Muscle of back (tissue), 3 donors: ENCODE measurements at regions not wholly inside any gene's neighbourhood (a gene's known extent, or its start where the extent isn't known, plus 50 kb on each side); places are given as distances from the start of the nearest gene placed in this dataset.
"Not testable (repeated sequence)": the region's sequence is repeated elsewhere in the genome, so short reads cannot be mapped to it uniquely, and the experiment has no call there.

Experiments used
- DNase-seq, 3 donors: peaks; one replicate each; pipeline versions ENCODE4 v3.0.0 to v3.0.0-alpha.2; 2013

DNA sequence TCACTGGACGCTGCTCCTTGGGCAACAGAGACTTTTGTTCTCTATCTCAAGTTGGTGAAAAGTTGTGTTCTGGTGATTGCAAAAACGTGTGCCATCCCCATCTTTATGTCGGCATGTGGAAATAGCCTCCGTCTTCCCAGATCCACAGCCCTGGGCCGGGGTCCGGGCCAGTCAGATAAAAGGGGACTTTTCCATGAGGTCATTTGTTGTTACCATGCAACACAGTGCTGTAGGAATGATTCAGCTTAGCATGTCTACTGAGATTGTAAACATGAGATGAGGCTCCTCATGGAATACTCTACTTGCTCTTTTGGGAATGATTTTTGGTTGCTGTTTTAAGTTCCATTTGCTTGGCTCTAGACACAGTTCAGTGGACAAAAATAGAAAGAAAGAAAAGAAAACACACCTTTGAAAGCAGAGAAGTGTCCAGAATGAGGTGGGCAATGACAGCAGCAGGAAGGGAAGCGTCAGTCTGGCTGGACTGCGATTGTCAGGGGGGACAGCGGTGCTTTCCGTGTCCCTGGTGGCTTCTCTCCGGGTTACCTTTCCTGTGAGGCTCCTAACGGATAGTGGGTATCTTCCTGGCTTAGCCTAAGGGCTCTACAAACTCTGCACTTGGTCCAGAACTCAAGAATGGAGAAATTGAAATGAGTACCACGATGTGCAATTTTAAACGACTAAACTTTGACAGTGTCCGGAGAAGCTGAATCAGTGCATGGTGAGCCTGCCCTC is 91.6 kb downstream of the TEX29 start:
- no peak for DNase-seq

DNA sequence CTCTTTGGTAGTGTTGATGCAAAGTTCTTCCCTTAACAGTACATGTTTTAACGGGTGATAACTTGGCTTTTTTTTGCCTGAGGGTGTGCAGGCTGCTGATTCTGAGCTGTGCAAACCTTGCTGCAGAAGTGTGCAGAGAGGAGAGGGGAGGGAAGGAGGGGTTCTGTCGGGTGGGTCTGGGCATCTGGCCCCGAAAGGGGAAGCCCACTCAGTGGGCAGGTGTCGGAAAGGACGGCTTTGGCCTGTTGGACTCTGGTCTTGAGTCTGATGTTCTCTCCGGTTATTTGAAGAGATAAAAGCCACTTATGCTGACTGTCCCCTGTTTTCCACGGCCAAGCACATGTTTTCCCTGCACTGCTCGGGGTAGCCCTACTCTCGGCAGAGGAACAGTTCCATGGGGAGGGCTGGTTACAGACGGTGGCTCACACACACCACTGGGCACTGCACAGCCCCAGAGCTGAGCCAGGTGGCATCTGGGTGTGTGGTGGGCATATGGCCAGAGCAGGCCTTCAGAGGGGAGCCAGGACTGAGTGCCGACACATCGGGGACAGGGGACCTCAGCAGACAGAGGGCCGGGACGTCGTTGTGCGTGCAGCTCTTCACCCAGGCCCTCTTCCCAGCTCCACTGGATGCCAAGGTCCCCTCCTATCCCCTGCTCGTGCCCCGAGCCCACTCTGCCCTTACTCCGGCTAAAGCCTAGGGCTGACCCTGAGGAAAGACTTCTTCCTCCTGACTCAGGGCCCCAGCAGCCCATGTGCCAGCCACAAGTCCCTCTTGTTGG is 93.2 kb downstream of the TEX29 start:
- no peak for DNase-seq

DNA sequence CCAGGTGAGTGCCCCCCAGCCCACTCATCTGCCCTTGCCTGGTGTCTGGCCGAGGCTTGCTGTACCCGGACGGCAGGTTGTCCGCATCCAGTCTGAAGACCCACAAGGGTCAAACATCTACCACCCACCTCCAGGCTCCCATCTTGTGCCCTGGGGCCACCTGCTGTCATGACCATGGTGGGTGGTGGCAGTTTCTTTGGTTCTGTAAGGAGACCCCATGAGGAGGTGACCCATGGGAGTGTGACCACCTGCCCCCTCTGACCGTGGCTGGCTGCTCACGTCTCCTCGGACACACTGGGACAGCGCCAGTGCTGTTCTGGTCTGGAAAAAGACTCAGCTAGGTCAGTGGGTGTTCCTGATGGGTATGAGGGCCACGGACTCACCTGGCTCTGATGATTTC is 93.9 kb downstream of the TEX29 start:
- DNase-seq = no peak

DNA sequence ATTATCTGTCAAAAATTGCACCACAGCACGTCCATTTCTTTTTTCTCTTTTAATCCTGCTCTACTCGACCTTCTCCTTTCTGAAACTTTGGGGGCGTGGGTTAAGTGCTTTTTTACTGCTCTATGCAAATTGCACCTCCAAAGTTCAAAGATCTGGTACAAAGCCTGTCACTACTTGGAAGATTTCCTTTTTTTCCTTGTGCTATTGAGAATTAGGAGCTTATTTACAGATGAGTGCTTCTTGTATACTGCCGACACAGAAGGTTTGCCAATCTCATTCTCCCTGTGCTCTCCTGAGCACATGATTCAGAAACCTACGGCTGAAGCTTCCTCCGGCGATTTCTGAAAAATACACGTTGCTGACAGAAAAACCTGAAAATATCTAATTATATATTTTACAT is 94.8 kb downstream of the TEX29 start:
- no peak for DNase-seq

DNA sequence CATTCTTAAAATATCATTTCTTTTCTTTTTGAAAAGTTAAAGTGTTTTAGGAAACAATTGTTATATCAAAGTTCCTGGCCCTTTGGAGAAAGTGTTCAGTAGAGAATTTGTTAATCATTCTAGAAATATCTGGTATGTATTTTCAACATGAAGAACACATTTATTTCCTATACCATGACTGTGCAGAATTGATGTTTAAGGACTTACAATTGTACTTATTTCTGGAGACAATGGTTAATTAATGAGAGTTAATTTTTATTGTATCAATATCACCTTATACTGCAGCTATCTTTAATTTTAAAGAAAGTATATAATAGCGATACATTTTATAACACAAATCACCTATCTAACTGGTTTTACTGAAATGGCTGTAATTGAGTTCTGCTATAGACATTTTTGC is 95.3 kb downstream of the TEX29 start:
- DNase-seq = no peak

DNA sequence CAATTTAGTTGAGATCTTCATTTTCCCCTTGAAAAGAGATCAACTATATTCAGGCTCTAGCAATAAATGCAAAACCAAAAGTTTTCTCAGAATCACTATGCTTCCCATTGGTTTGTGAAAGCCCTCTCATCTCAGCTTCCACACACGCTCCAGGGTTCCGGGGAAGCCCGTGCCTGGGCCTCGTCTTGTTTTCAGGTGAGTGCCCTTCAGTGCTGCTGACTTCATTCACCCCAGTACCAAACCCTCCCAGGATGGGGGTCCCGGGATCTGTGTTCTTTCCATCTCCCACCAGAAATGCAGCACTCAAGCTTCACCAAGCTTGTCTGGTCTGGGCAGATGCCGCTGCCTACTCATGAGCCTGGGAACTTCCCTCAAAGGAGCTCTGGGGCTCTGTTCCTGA is 97.7 kb downstream of the TEX29 start:
- DNase-seq = no peak

DNA sequence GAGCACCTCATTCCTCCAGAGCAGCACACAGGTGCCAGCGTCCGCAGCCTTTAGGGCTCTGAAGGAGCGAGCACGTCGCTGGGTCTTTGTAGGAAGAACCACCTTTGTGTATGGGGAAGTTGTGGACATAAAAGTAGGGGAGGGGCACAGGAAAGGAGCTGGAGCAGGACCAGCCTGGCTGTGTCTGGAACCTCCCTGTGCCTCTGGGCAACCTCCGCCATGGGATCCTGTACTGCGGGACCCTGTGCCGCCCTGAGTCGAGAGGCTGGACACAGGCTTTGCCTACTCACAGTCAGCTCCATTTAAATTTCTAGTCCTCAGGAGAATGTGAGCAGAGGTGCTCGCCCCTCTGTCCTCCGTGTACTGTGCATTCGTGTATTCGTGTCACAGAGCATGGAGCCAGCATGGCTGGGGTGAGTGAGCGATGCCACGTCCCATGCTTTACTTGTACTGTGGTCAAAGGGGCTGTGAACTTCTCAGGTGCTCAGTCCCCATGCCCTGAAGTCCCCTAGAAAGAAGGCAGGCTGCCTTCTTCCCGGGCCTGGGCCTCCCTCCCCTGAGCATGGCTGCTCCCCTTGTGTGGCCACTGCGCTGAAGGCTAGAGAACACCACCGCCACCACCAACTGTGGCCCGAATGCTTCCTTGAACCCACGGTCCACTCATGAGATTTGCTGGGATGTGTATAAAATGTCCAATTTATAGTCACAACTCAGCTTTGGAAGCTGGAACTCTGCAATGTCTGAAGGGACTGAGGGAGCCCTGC is 99.9 kb downstream of the TEX29 start:
- no peak for DNase-seq

DNA sequence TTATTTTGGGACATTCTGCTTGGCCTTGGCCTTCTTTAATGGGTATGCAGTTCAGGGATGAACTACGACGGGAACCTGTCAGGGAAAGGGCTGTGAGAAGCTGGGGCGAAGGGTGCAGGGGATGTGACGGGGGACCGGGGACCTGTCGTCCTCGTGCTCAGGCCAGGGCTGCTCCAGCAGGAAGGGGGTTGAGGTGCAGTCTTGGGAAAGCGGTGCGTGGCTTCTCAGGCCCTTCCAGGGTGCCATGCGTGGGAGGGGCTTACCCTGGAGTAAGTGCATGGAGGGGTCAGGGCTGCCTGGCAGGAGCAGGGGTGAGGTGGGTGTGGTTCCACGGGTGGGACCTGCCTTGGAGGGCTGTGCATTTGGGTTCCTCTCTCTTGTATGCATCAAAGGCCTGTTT is 100.8 kb downstream of the TEX29 start:
- DNase-seq = no peak

DNA sequence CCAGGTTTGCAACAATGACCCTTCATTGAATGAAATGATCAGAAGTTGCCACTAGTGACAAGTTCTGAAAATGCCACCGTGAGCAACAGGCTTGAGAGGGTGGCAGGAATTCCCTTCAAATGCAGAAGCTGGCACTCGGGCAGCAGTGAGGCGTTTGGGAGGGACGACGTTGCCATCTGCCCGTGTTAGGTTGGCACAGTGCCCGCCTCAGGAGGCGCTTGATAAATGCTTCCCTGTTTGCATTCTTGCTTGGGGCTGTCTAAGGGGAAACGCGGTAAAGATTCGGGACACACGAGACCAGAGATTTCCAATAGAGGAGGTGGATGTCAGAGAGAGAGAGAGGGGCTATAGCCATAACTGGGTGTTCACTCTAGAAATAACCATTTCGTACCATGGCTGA is 101.9 kb downstream of the TEX29 start:
- DNase-seq = no peak

DNA sequence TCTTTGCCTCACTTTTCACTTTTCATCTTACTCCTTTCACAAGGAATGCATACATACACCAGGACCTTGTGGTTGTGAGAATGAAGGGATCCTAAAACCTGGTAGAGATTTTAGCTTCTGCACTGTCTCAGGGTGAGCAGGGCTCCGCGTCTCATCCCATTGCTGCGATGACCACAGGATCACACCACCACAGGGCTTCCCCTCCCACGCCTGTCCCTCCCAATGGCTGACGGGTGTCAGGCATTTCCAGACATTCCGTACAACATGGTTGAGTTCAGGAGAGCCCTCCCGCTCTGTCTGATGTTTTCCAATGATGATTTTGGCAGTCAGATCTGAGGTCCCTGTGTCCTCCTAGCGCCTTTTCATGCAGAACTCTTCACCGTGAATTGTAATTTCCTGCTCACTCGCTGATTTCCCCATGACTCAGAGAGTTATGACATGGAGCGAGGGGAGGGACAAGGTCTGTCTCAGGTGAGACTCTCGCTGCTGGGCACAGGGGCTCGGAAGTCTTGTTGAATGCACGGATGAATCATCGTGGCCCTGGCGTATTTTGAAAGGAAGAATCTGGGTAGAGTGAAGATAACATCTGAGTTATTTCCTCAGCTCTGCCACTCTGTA is 102.8 kb downstream of the TEX29 start:
- DNase-seq = no peak

DNA sequence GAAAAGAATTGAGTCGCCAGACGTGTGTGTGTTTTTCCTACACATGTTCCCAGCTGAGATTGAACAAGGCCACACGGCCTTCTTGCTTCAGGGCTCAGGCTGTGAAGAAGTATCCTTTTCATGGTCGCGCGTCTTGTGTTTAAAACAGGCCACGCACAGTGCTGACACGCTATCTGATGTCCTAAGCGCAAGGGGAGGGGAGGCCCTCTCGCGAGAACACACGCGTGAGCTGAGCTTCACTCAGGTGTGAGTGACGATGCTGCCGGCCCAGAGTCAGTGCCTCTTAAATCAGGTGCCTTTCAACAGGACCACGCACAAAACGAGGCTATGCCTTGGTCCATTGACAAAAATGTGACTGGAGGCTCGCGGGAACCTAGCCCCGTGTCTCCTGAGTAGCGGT is 103.7 kb downstream of the TEX29 start:
- DNase-seq = no peak

DNA sequence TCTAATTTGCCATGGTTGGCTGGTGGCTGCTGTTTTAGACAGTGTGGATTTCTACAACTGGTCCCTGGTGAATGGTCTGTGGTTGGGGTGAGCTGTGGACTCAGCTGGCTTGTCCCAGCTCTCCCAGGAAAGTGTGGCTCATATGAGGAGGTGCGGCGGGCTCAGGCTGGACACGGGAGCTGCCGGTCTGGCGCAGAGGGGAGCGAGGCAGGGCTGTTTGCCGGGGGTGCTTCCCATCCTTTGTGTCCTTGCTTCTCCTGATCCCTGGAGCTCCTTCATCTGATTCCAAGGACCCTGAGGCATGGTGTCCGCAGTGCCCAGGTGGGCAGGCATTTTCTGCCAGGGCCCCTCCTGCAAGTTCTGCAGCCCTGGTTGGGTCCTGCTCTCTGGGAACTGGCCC is 104.9 kb downstream of the TEX29 start:
- no peak for DNase-seq

DNA sequence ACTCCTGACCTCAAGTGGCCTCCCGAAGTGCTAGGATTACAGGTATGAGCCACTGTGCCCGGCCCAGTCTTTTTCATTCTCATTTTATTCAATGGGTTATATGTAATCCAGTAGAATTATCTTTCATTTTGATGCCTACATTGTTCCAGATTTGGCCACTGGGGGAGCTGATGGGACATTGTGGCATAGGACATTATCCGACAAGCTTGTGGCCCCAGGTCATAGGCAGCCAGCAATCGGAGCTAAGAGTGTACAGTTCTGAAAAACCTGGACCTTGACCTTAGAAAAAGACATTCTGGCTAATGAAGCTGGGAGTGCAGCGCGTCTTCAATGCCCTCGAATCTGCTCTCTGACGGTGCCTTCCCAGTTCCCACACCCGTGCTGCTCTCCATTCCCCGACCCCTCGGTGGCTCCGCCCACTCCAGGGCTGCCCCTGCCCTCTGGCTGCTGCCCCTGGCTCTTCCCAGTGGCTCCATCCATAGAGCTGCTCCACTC is 108.7 kb downstream of the TEX29 start:
- DNase-seq = peak; percentile 6 to 29 (median 14)

DNA sequence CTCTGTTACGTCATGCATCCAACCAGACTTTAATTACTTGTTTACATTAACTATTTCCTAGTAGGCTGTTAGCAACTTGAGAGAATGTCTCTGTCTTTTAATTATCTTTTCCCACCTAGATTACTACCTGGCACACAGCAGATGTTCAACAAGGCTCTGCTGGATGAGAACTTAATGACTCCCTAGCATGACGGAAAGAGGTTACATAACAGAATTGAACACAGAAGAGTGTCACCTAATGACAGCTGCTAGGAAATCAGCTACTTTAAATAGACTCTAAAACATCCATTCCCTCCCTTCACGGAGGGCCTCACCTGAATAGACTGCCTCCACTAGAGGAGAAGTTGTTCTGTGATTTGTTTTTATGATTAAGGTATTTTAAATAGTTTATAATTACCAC is 110.8 kb downstream of the TEX29 start:
- DNase-seq = no peak

DNA sequence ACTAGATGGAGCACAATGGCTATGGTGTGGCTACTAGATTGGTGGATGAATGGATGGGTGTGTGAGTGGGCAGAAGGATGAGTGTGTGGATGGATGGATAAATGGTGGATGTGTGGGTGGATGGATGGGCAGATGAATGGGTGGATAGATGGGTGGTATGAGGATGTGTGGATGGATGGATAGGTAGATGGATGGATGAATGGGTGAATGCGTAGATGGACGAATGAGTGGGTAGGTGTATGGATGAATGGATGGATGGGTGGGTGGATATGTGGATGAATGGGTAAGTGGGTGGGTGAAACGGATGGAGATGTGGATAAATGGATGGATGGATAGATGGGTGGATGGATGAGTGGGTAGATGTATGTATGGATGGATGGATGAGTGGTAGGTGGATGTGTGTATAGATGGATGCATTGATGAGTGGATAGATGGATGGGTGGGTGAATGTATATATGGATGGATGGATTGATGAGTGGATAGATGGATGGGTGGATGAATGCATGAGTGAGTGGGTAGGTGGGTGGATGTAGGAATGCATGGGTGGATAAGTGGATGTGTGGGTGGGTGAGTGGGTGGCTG is 114.2 kb downstream of the TEX29 start:
- DNase-seq = no peak

DNA sequence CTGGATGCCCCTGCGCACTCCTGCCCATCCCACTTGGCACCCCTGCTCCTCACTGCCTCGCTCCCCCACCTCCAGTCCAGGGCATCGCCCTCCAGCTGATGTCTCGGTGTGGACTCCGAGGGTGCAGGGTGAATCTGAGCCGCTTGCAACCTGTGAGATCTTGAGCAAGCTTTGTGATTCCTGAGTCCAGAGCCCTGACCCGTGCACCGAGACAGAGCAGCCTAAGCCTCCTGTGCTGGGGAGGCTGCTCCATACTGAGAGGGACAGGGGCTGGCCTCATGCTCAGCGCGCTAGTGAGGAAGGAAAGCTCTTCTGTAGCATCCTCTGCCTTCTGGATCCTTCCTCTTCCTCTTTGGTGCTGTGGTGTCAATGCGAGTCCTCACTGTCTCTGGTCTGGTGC is 116.0 kb downstream of the TEX29 start:
- no peak for DNase-seq

DNA sequence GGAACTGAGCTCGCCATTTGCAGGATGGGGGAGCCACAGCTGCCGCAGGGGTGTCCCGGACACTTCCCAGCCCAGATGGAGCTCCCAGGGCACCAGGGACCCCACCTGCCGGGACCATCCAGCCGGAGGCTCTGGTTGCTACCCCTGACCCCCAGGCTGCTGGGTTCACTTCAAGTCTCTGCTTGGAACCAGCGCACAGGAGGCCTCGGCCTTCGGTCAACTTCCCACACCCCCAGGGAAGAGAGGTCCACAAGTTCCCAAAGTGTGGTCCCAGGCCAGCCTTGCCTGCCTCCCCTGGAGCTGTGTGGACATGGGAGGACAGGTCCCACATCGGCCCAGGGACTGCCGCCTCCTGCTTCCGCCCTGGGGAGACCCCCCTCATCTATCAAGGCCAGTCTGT is 117.0 kb downstream of the TEX29 start:
- no peak for DNase-seq

DNA sequence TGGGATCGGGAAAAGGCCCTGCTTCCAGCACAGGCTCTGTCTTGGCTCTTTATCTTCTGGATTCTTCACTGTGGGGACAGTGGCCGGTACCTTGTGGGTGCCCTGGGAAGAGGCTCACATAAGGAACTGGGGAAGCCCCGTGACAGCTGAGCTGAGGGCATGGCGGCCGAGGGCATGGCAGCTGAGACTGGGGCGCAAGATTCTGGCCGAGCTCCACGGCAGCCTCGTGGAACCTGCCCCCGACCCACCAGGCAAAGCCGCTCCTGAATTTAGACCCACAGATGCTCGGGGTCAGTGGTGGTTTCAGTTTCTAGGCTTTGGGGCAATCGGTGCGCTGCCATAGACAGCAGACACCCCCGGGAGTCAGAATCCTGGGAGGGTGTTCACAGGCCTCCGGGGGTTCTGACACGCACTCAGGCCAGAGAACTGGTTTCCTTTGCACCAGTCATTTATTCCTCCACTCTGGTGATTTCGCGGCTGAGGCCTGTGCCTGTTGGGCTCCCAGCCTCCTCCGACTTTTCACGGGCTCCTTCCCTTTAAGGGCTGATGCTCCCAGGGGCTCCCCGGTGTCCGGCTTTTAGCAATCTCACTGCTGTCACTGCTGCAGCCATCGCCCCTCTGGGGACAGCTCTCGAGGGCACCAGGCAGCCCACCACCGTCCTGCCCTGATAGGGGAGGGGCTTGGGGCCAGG is 117.6 kb downstream of the TEX29 start:
- no peak for DNase-seq

DNA sequence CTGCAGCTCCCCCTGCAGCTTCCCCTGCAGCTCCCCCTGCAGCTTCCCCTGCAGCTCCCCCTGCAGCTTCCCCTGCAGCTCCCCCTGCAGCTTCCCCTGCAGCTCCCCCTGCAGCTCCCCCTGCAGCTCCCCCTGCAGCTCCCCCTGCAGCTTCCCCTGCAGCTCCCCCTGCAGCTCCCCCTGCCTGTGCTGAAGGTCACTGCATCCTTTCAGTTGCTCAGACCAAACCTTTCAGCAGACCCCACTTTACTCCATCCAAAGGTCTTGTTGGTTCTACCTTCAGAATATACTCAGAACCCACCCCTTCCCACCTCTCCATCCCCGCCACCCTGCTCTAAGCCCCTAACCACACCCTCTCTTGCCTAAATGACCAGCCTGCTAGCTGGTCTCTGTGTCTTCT is 120.0 kb downstream of the TEX29 start:
- DNase-seq = not testable (repeated sequence)

DNA sequence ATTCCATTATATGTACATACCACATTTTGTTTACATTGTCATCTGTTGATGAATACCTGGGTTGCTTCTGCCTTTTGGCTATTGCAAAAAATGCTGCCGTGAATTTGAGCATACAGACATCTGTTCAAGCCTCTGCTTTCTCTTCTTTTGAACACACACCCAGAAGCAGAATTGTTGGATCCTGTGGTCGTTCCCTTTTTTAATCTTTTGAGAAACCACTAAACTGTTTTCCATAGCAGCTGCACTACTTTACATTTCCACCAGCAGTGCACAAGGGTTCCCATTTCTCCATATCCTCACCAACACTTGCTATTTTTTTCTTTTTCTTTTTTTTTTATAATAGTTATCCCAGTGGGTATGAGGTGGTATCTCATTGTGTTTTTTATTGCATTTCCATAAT is 123.5 kb downstream of the TEX29 start:
- no peak for DNase-seq

DNA sequence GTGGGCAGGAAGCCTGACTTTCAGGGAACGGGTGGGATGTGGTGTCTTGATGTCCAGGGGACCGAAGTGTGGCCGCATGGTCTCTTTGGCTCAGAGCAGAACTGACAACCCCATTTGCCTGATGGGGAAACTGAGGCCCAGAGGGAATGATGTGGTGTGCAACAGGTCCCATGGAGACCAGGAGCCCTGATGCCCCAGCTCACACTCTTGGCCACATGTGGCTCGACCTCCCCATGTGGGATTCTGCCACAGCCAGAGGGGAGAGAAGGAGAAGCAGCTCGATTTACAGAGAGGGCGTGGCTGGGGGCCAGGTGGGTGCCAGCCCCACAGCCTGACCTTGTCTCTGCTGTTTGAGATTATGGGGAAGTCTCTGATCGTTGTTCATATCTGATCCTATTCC is 128.1 kb downstream of the TEX29 start:
- no peak for DNase-seq
